Common myeloid progenitor, CD34-positive (primary cell): ENCODE measurements at regions not wholly inside any gene's neighbourhood (a gene's known extent, or its start where the extent isn't known, plus 50 kb on each side); places are given as distances from the start of the nearest gene placed in this dataset.

Experiments used
- CTCF ChIA-PET: fragments of 350-600 bp; sonication (Branson Sonifier 250); formaldehyde crosslinking; loops from one replicate; lab custom pipeline; 2021; ENCODE audit warnings: antibody characterized with exemption; lab: Charles Lee
- POLR2A ChIA-PET: fragments of 350-600 bp; sonication (Branson Sonifier 250); formaldehyde crosslinking; loops from one replicate; lab custom pipeline; 2021; ENCODE audit warnings: antibody characterized with exemption; lab: Charles Lee
- DNase-seq, 3 donors: peaks; one replicate each; pipeline versions ENCODE4 v3.0.0 to v3.0.0-alpha.2; 2013
- H3K27ac ChIP-seq, 2 experiments: 1 replicate in 1 of 2; 2 replicates in 1 of 2; pipeline ENCODE4 v1.7.0; 2013; ENCODE audit warnings: inconsistent platforms in 2 of 2, low read length in 2 of 2, mild to moderate bottlenecking in 2 of 2, low read depth in 1 of 2, moderate library complexity in 1 of 2; ENCODE audit not compliant: severe bottlenecking in 2 of 2, insufficient read depth in 1 of 2, poor library complexity in 1 of 2
- H3K27me3 ChIP-seq, 5 experiments: replicated peaks in 2 of 5; 1 replicate in 3 of 5; 2 replicates in 2 of 5; pipeline versions ENCODE4 v1.6.1 to v1.7.0; 2013; ENCODE audit warnings: low read length in 4 of 5, mild to moderate bottlenecking in 2 of 5, moderate library complexity in 2 of 5, inconsistent platforms in 1 of 5; ENCODE audit not compliant: insufficient read depth in 5 of 5, control insufficient read depth in 4 of 5
- H3K36me3 ChIP-seq, 4 experiments: 1 replicate in 2 of 4; 2 replicates in 2 of 4; pipeline versions ENCODE4 v1.6.1 to v1.7.0; 2013; ENCODE audit warnings: low read length in 3 of 4, control low read depth in 1 of 4, mild to moderate bottlenecking in 1 of 4; ENCODE audit not compliant: control insufficient read depth in 4 of 4, insufficient read depth in 4 of 4
- H3K4me1 ChIP-seq, 4 experiments: 1 replicate in 3 of 4; 2 replicates in 1 of 4; pipeline versions ENCODE4 v1.6.1 to v1.7.1; 2013; ENCODE audit warnings: low read length in 3 of 4, mild to moderate bottlenecking in 3 of 4, control low read depth in 1 of 4, inconsistent platforms in 1 of 4, moderate library complexity in 1 of 4; ENCODE audit not compliant: control insufficient read depth in 4 of 4, insufficient read depth in 4 of 4; ENCODE audit errors: control extremely low read depth in 1 of 4
- H3K4me3 ChIP-seq, 7 experiments: 1 replicate in 4 of 7; 2 replicates in 3 of 7; pipeline versions ENCODE4 v1.5.1 to v1.7.0; 2013; ENCODE audit warnings: mild to moderate bottlenecking in 7 of 7, low read length in 6 of 7, moderate library complexity in 6 of 7, inconsistent platforms in 2 of 7, low read depth in 2 of 7, control low read depth in 1 of 7; ENCODE audit not compliant: insufficient read depth in 4 of 7, control insufficient read depth in 1 of 7; ENCODE audit errors: extremely low read depth in 1 of 7
- H3K9me3 ChIP-seq, 5 experiments: 1 replicate in 4 of 5; 2 replicates in 1 of 5; pipeline versions ENCODE4 v1.6.1 to v1.7.1; 2013; ENCODE audit warnings: low read length in 4 of 5, mild to moderate bottlenecking in 2 of 5, inconsistent platforms in 1 of 5, low read depth in 1 of 5, moderate library complexity in 1 of 5; ENCODE audit not compliant: control insufficient read depth in 4 of 5, insufficient read depth in 2 of 5; ENCODE audit errors: control extremely low read depth in 1 of 5
- WGBS: methylation state at CpG from one replicate; pipeline ENCODE4 v1.1.5; 2013; ENCODE audit not compliant: insufficient coverage; 5-methylcytosine and 5-hydroxymethylcytosine counted together

DNA sequence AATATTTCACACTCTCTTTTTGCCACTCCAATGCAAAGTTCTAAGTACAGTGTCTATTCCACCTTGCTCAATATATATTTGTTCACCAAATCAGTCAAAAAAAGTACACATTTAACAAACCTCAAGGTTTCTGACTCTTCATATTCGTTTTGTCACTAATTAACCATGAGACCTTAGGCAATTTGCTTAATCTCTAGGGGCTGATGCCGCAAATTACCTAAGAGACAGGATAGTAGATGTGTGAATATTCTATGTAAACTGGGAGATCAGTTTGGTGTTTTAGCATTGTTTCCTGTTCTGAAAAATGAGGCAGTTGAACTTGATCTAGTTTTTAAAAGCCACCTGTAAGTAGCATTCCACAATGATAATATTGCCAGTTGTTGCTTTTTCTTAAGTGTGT is 182.5 kb upstream of the KCNH8 start:
- POLR2A ChIA-PET = no interaction called here
- CTCF ChIA-PET = no interaction called here
- no peaks in the 10 kb centered on the region for H3K36me3 ChIP-seq
- no peak overlapping the region for H3K27ac ChIP-seq
- no peaks in the 10 kb centered on the region for H3K9me3 ChIP-seq
- no peaks in the 10 kb centered on the region for H3K4me1 ChIP-seq
- 100% methylated on average over 1 of the region's 2 CpGs for WGBS
- no peaks in the 10 kb centered on the region for H3K27me3 ChIP-seq
- H3K4me3 ChIP-seq = no peak overlapping the region
- DNase-seq = no peak

DNA sequence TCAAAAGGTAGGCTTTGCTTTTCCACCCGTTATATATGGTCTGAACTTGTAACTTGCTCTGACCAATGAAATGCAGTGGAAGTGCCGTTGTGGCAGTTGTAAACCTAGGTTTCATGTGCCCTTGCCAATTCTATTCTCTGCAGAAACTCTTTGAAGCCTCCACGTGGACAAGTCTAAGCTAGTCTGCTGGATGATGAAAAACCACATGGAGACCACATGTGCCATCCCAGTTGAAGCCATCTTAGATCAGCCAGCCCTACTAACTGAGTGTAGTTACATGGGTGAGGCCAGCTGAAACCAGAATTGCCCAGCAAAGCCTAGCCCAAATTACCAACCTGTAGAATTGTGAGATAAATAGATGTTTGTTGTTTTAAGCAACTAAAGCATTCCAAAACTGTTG is 183.7 kb upstream of the KCNH8 start:
- WGBS = 92% methylated on average over 3 of the region's 3 CpGs
- CTCF ChIA-PET = no interaction called here

DNA sequence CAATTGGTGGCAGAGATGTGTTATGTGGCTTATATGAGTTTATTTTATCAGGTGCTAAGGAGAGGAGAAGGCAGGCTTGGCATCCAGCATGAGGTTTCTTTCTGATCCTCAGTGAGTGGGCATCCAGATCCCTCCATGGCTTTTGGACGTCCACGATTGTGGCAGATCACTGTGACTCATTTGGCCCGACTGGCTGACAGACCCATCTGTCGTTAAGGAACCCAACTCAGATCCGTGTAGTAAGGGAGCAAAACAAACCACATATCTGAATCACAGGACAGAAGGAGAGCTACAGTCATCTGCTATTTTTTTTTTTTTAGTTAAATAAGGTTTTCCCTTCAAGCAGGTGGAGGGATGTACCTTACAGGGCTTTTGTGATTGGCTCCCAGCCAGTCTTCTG is 197.0 kb upstream of the KCNH8 start:
- H3K4me1 ChIP-seq = no peaks in the 10 kb centered on the region
- POLR2A ChIA-PET = no interaction called here
- H3K9me3 ChIP-seq = no peaks in the 10 kb centered on the region
- H3K4me3 ChIP-seq = no peak overlapping the region
- H3K27ac ChIP-seq = no peak overlapping the region
- no peaks in the 10 kb centered on the region for H3K36me3 ChIP-seq
- H3K27me3 ChIP-seq = no peaks in the 10 kb centered on the region
- WGBS = 96% methylated on average over 4 of the region's 5 CpGs
- DNase-seq = no peak
- CTCF ChIA-PET = no interaction called here

More for the DNA sequence above, 183.7 kb upstream of the KCNH8 start:
- Histone ChIP-seq H3K27ac (no peak overlapping the region), H3K4me1 (no peaks in the 10 kb centered on the region), H3K4me3 (no peak overlapping the region), H3K36me3 (no peaks in the 10 kb centered on the region), H3K9me3 (peaks cover 0 to 1% (median 0%) of the 10 kb centered on the region in 5 experiments), H3K27me3 (no peaks in the 10 kb centered on the region)
- DNase-seq = no peak
- POLR2A ChIA-PET = no interaction called here

DNA sequence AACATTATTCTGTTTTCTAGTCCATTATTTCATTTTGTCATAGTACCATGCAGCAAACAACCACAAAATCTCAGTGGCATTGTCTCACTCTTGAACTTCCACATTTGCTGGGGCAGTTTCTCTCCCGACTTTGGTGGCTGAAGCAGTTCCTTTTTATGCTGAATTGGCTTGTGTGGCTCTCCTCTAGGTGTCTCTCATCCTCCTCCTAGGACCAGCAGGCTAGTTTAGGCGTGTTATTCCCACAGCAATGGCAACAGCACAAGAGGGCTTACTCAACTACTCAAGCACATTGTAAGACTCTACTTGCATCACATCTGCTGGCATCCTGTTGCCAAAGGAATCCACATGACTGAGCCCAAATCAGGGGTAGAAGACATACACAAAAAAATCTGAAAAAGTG is 201.8 kb upstream of the KCNH8 start:
- peak; percentile 3 to 34 (median 30) for DNase-seq
- POLR2A ChIA-PET = no interaction called here
- Histone ChIP-seq H3K4me1 (no peaks in the 10 kb centered on the region), H3K36me3 (no peaks in the 10 kb centered on the region), H3K27ac (no peak overlapping the region), H3K9me3 (peaks cover 0 to 6% (median 0%) of the 10 kb centered on the region in 5 experiments), H3K4me3 (no peak overlapping the region), H3K27me3 (no peaks in the 10 kb centered on the region)
- WGBS = 7% methylated on average over 2 of the region's 2 CpGs
- CTCF ChIA-PET = no interaction called here

DNA sequence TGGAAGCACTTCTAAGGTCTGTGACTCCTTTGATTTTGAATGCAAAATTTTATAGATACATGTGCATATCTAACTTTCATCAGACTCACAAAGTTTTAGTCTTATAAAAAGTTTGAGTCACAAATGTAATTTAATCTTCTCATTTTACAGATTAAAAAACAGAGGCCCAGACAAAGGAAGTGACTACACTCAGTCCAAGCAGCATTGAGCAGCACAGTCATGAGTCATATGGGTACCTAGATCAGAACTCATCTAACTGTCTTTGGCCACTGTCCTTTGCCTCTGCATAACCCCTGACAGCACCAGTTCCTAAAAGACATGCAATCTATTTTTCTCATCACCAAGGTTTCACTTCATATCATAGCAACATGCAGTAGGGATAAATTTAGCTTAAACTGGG is 210.7 kb upstream of the KCNH8 start:
- ChIA-PET CTCF (no interaction called here), POLR2A (no interaction called here)
- no peaks in the 10 kb centered on the region for H3K4me1 ChIP-seq
- DNase-seq = no peak
- no peak overlapping the region for H3K4me3 ChIP-seq
- no peaks in the 10 kb centered on the region for H3K36me3 ChIP-seq
- H3K27ac ChIP-seq = no peak overlapping the region
- H3K9me3 ChIP-seq = no peaks in the 10 kb centered on the region
- H3K27me3 ChIP-seq = no peaks in the 10 kb centered on the region

DNA sequence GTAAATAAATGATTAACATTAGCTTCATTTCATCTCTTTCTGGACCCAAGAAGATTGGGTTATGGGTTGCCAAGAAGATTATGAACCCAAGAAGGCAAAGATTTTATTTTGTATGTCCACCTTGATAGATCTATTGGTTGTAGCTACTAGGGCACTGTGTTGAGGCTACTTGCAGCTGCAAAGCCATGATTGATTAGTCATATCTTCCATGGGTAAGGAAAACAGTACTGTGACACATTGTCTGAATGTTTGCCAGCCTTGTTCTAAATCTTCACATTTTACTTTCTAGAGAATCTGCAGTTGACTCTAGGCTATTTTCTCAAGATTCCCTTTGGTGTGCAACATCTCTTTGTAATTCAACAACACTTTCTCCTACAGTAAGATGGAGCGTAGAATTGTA is 229.2 kb upstream of the KCNH8 start:
- no CpG with 5 or more reads among the region's 1 CpG for WGBS
- DNase-seq = no peak
- CTCF ChIA-PET = no interaction called here
- H3K36me3 ChIP-seq = no peaks in the 10 kb centered on the region
- no peak overlapping the region for H3K4me3 ChIP-seq
- POLR2A ChIA-PET = no interaction called here
- H3K27me3 ChIP-seq = no peaks in the 10 kb centered on the region
- H3K4me1 ChIP-seq = no peaks in the 10 kb centered on the region
- H3K27ac ChIP-seq = no peak overlapping the region
- H3K9me3 ChIP-seq = peaks cover 0 to 4% (median 0%) of the 10 kb centered on the region in 5 experiments

GRCh38 chr3:18917923-18918322 is 230.4 kb upstream of the KCNH8 start:
- POLR2A ChIA-PET = no interaction called here
- Histone ChIP-seq H3K27me3 (no peaks in the 10 kb centered on the region), H3K4me1 (no peaks in the 10 kb centered on the region), H3K4me3 (no peak overlapping the region), H3K9me3 (peaks cover 0 to 4% (median 0%) of the 10 kb centered on the region in 5 experiments), H3K36me3 (no peaks in the 10 kb centered on the region), H3K27ac (no peak overlapping the region)
- 80% methylated on average over 1 of the region's 1 CpG for WGBS
- no peak for DNase-seq
- CTCF ChIA-PET = no interaction called here
